ENCODE measurements at regions not wholly inside any gene's neighbourhood (a gene's known extent, or its start where the extent isn't known, plus 50 kb on each side); places are given as distances from the start of the nearest gene placed in this dataset.

DNA sequence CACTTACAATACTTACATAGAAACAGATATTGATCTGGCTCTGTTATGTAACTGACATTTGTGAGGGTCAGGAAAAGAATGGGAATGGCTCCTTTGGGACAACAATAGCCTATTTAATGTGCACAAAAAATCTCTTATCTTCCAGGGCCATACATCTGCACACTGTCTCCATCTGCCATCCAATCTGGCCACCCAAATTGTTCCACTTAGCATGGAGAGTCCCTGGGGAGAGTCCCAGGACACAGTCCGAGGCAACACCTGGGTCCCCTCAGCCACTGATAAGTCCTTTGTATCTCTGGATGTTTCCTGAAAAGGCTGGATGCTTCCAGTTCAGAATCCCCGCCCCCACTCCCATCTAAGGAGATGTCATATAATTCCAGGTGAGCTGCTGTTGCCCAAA, 274.2 kb upstream of the NCKAP5 start:
- TF ChIP-seq, protein P1, sequence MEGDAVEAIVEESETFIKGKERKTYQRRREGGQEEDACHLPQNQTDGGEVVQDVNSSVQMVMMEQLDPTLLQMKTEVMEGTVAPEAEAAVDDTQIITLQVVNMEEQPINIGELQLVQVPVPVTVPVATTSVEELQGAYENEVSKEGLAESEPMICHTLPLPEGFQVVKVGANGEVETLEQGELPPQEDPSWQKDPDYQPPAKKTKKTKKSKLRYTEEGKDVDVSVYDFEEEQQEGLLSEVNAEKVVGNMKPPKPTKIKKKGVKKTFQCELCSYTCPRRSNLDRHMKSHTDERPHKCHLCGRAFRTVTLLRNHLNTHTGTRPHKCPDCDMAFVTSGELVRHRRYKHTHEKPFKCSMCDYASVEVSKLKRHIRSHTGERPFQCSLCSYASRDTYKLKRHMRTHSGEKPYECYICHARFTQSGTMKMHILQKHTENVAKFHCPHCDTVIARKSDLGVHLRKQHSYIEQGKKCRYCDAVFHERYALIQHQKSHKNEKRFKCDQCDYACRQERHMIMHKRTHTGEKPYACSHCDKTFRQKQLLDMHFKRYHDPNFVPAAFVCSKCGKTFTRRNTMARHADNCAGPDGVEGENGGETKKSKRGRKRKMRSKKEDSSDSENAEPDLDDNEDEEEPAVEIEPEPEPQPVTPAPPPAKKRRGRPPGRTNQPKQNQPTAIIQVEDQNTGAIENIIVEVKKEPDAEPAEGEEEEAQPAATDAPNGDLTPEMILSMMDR (conservative IDR thresholded peaks at IDR 0.05; ENCODE audit: low read depth, low read length): no peak
- no peak for TF ChIP-seq EZH2 (IDR thresholded peaks at IDR 0.05; ENCODE audit: borderline replicate concordance, low read depth, low read length, poor library complexity, severe bottlenecking)

All from A673 (cell line).